ENCODE measurements at regions not wholly inside any gene's neighbourhood (a gene's known extent, or its start where the extent isn't known, plus 50 kb on each side); places are given as distances from the start of the nearest gene placed in this dataset.
A peak's percentile ranks its signal among the peaks of the same experiment; 100 is the strongest.

- H3K27ac ChIP-seq = no peak overlapping the region
- H3K4me1 ChIP-seq = peaks cover 0 to 18% (median 11%) of the 10 kb centered on the region in 3 donors
- H3K4me3 ChIP-seq = no peak overlapping the region
- H3K9me3 ChIP-seq = no peaks in the 10 kb centered on the region
- no peaks in the 10 kb centered on the region for H3K36me3 ChIP-seq
- 78% methylated on average over 8 of the region's 9 CpGs; no CpG with 5 or more reads in 1 of the 2 donors for WGBS, 2 donors (ENCODE audit: low coverage in 1 of 2)
- H3K27me3 ChIP-seq = peaks cover 70% of the 10 kb centered on the region
- no peak for ATAC-seq
- TF ChIP-seq EP300 (IDR thresholded peaks at IDR 0.05) (no peak), POLR2A (IDR thresholded peaks at IDR 0.05) (no peak), CTCF (IDR thresholded peaks at IDR 0.05) (no peak), POLR2AphosphoS5 (IDR thresholded peaks at IDR 0.05) (no peak)
These were observed 95.4 kb downstream of the INHBB start for GRCh38 chr2:120441351-120441700.

DNA sequence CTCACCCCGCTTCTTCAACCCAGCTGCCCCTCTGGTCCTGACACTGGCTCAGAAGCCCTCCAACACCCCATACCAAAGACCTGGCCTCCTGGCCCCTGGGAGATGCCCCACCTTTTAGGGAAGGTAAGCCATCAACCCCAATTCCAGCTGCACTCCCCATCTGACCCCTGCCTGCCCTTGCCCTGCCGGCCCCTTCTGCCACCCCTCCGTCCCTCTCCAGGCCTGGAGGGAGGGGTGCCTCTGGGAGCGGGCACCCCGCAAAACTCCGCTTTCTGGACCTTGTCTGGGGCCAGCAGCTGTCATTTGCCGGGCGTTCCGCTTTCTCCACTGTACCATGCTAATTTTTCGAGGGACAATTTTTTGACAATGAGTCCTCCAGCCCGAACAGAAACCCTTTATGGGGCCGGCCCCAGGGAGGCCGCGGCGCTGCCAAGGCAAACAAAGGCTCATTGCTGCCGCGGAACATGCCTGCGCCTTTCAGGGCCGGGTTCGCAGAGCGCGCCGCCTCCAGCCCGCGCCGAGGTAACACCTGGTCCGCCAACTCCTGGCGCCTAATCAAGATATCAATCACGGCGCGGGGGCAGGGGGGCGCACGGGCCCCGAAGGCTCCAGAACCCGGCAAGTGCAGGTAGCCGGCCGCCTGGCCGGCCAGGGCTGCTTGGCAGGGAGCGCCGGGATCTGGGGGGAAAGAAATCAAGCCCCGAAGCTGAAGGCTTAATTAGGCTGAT is 96.0 kb downstream of the INHBB start:
- ATAC-seq = no peak
- Histone ChIP-seq H3K27ac (no peak overlapping the region), H3K27me3 (peaks cover 68% of the 10 kb centered on the region), H3K4me3 (peak overlapping the region in 1 of 2 donors; percentile 39), H3K4me1 (peaks cover 0 to 18% (median 11%) of the 10 kb centered on the region in 3 donors), H3K9me3 (no peaks in the 10 kb centered on the region), H3K36me3 (no peaks in the 10 kb centered on the region)
- TF ChIP-seq POLR2AphosphoS5 (IDR thresholded peaks at IDR 0.05) (no peak), CTCF (IDR thresholded peaks at IDR 0.05) (no peak), POLR2A (IDR thresholded peaks at IDR 0.05) (no peak), EP300 (IDR thresholded peaks at IDR 0.05) (no peak)
- 4 to 27% methylated on average over 11 to 13 of the region's 41 CpGs for WGBS, 2 donors (ENCODE audit: low coverage in 1 of 2)

DNA sequence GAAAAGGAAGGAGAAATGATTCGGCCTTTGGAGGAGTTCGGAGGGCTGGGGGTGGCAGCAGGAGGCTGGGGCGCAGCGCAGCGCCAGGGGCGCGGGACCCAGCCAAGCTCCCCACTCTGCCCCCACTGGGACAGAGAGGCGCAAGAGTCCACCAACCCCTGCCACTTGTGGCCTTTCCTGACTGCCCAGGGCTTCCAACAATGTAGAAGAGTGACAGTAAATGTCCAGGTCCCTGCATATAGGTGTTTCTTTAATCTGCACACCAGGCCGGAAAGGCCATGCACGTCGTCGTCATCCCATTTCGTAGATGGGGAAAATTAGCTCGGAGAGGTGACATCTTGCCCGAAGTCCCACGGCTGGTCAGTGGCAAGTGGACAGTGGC is 96.6 kb downstream of the INHBB start:
- Histone ChIP-seq H3K9me3 (no peaks in the 10 kb centered on the region), H3K4me1 (peaks cover 0 to 18% (median 11%) of the 10 kb centered on the region in 3 donors), H3K4me3 (peak overlapping the region in 1 of 2 donors; percentile 39), H3K36me3 (no peaks in the 10 kb centered on the region), H3K27ac (no peak overlapping the region), H3K27me3 (peaks cover 62% of the 10 kb centered on the region)
- WGBS, 2 donors (ENCODE audit: low coverage in 1 of 2) = 0% methylated on average over 4 to 7 of the region's 16 CpGs
- no peak for TF ChIP-seq POLR2A (IDR thresholded peaks at IDR 0.05)
- no peak for TF ChIP-seq CTCF (IDR thresholded peaks at IDR 0.05)
- no peak for ATAC-seq

DNA sequence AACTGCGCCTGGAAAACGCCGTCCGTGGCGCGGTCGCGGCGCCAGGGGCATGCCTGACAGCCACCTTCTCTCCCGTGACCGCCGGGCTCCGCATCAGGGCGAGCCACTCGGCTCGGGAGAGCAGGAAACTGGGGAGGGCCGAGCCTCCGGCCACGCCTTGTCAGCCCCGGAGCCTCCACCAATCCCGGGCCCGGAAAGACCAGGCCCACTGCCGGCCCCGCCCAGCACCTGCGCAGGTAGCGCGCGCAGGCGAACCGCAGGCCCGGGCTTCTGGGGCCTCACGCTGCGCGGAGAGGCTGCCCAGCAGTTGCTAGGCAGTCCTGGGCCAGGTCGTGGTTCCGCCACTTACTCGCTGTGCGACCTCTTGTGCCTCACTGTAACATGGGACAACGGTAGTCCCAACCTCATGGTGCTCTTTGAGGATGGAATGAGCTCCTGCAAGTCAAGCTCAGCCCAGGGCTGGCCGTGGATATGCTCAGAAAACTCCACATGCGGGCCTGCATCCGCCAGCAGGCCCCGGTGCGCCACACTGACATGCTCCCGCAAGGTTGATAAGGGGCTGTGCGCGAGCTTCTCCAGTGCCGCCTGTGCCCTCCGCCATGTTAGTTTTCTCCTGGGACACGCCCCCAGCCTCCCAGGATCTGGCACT is 97.1 kb downstream of the INHBB start:
- no CpG with 5 or more reads among the region's 50 CpGs for WGBS, 2 donors (ENCODE audit: low coverage in 1 of 2)
- no peak for TF ChIP-seq POLR2AphosphoS5 (IDR thresholded peaks at IDR 0.05)
- TF ChIP-seq POLR2A (IDR thresholded peaks at IDR 0.05) = no peak
- TF ChIP-seq EP300 (IDR thresholded peaks at IDR 0.05) = no peak
- no peak for TF ChIP-seq CTCF (IDR thresholded peaks at IDR 0.05)
- Histone ChIP-seq H3K36me3 (no peaks in the 10 kb centered on the region), H3K27ac (no peak overlapping the region), H3K4me1 (peaks cover 0 to 18% (median 11%) of the 10 kb centered on the region in 3 donors), H3K9me3 (no peaks in the 10 kb centered on the region), H3K4me3 (peak overlapping the region in 1 of 2 donors; percentile 39), H3K27me3 (peaks cover 57% of the 10 kb centered on the region)
- ATAC-seq = peak; percentile 44

DNA sequence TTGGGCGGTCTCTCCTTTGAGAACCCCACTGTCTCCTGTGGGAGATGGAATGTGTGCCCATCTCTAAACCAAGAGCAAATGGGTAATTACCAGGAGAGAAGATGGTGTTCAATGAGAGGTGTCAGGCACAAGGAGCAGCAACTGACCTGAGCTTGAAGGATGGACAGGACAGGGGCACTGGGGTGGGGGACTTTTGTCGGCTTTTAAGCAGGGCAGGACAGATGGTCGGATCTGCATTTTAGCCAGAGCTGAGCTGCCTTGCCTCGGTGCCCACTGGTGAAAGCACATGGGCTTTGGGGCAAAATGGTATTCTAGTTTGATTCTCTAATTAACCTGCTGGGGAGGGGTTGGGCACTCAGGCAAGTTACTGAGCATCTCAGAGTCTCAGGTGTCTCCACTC is 98.0 kb downstream of the INHBB start:
- no peak overlapping the region for H3K27ac ChIP-seq
- no peak for TF ChIP-seq POLR2AphosphoS5 (IDR thresholded peaks at IDR 0.05)
- H3K36me3 ChIP-seq = no peaks in the 10 kb centered on the region
- H3K4me3 ChIP-seq = no peak overlapping the region
- 85 to 90% methylated on average over 2 to 3 of the region's 4 CpGs for WGBS, 2 donors (ENCODE audit: low coverage in 1 of 2)
- H3K27me3 ChIP-seq = peaks cover 48% of the 10 kb centered on the region
- ATAC-seq = no peak
- H3K4me1 ChIP-seq = peaks cover 0 to 18% (median 11%) of the 10 kb centered on the region in 3 donors
- no peaks in the 10 kb centered on the region for H3K9me3 ChIP-seq

All from gastroesophageal sphincter (tissue), 4 donors.